Activated CD8-positive, alpha-beta memory T cell treated with anti-CD3 and anti-CD28 coated beads for 48 hours (primary cell): ENCODE measurements at regions not wholly inside any gene's neighbourhood (a gene's known extent, or its start where the extent isn't known, plus 50 kb on each side); places are given as distances from the start of the nearest gene placed in this dataset.

Experiments used
- DNase-seq, 3 experiments: peaks; one replicate each; pipeline ENCODE4 v3.0.0-alpha.2; 2020; ENCODE audit warnings: low read depth in 2 of 3, low spot score in 2 of 3

- no peak for DNase-seq
Observed at GRCh38 chr9:80052830-80053229, 481.1 kb downstream of the TLE4 start.

DNA sequence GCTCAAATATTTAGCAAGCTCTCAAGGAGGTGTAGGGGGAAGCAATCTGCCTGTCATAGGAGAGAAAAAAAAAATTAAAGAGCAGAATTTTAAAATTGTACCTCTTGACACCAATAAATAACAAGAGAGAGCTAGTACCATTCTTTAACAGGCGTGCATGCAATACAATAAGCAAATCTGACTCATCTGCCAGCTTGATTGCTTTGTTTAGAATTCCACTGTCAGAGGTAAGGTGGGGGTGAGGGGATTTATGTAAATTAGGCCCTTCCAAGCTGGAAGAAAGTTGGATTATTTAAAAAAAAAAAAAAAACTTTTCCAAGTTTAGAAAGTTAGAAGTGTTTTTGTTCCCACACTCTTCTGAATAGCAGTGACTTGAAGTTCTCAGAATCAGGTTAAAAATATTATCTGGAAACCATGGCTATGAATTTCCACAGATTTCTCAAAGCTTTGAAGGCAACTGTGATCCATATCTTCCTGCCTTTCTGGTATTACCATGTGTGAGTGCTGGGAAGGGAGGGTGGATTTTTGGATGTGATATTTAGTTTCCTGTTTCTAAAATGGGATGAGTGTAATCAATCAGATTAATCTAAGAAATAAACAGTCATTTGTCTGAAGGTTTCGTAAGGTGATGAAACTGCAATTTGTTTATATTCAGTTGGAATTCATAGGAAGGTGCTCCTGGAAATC, 477.5 kb downstream of the TLE4 start:
- DNase-seq, result no peak

GRCh38 chr9:80046481-80046880, 474.7 kb downstream of the TLE4 start:
- no peak for DNase-seq

GRCh38 chr9:80041821-80042220, 470.1 kb downstream of the TLE4 start:
- DNase-seq, result no peak

DNA sequence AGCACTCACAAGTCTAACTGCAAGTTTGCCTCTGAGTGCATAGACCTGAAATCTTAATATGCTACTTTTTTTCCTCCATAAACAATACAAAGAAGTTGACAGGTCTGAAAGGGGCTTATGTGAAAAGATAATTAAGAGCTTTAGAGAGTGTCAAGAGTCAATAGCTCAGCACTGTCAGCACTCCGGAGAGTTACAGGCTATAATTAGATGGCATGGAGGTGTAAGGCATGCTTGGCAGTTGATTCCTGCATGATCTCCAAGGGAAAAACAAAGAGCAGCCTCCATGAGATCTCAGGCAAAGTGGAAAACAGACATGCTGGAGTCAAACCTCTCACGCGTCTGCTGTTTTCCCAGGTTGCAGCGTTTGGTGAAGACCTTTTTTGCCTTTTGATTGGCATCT, 468.7 kb downstream of the TLE4 start:
- no peak for DNase-seq

- no peak for DNase-seq
Observed at GRCh38 chr9:80030801-80031200, 459.0 kb downstream of the TLE4 start.

DNA sequence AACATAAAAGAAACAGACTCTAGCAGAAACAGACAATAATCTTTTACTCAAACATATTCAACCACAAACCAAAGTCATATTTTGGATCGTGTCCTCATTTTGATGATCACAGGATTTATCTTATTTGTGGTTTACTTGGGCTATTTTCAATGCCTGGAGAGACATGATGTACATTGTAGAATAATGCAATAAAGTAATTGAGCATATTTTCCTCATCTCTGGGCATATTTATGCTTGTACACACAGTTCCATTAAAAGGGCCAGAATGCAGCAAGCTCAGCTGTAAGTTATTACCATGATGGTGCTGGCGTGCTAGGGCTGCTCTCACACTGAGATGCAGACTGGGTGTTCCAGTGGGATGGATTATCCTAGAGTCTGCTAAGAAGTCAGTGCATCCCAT, 456.7 kb downstream of the TLE4 start:
- no peak for DNase-seq

- no peak for DNase-seq
Observed at GRCh38 chr9:80025796-80026520, 454.2 kb downstream of the TLE4 start.

DNA sequence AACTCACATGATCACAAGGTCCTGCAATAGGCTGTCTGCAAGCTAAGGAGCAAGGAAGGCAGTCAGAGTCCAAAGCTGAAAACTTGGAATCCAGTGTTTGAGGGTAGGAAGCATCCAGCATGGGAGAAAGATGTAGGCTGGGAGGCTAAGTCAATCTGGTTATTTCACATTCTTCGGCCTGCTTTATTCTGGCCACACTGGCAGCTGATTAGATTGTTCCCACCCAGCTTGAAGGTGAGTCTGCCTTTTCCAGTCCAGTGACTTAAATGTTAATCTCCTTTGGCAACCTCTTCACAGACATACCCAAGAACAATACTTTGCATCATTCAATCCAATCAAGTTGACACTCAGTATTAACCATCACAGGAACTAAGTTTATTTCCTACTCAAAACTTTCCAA, 453.4 kb downstream of the TLE4 start:
- no peak for DNase-seq

DNA sequence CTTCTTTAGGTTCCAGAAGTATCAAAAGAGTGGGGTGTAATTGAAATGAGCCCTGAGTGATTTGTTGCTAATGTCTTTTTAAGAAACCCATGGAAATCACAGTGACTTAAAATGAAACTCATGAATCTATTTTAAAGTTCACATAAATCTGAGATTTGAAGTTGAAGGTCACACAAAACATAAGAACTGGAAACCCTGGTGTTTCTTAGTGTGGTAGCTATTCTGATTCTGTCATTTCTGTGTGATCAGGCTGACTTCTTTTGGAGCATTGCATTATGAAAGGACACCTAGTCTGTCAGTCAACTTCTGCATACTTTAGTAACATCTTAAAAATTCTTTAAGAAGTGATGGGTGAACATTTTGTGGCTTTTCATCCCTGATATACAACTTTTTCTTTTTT, 448.8 kb downstream of the TLE4 start:
- no peak for DNase-seq

DNA sequence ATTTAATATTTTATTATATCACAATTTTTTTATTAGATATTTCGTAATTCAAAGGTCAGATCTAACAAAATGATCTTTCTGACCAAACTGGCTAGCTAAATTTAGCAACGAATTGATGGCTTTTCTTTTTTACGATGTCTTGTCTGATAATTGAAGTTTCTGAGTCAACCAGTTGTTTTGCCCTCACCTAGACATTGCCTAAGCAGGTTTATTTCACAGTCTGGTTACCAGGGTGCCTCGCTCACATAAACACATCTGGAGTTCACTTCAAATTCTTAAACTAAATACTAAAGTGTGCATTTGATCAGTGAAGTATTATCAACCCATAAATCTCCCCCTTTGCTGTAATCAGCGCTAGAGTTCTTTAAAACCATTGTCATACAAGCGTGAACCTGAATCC, 448.3 kb downstream of the TLE4 start:
- DNase-seq, result no peak

DNA sequence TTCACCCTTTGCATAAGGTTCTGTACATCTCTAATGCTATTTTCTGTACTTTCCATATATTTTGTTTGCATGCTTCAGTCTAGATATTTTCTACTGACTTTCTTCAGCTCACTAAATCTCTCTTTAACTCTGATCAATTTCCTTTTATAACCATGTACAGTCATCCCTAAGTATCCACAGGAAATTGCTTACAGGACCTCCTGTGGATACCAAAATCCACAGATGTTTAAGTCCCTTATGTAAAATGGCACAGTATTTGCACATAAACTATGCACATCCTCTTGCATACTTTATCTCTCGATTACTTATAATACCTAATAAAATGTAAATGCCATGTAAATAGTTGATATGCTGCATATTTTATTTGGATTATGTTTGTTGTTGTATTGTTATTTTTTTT, 442.1 kb downstream of the TLE4 start:
- DNase-seq, result no peak

- DNase-seq, result no peak
Observed at GRCh38 chr9:80012557-80013330, 441.0 kb downstream of the TLE4 start.

DNA sequence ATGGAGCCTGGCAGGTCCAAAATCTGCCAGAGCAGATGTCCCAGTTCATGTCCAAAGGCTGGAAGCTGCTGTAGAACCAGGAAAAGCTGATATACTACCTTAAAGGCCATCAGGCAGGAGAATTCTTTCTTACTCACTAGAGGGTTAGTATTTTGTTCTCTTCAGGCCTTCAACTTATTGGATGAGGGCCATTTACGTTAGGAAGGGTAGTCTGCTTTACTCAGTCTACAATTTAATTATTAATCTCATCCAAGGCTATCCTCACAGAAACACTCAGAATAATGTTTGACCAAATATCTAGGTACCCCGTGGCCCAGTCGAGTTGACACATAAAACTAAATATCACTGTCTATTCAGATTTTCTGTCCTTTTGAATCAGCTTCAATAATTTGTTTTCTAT, 437.4 kb downstream of the TLE4 start:
- no peak for DNase-seq

GRCh38 chr9:80004714-80005113, 432.9 kb downstream of the TLE4 start:
- no peak for DNase-seq

- DNase-seq, result no peak
Observed at GRCh38 chr9:79990536-79990935, 418.8 kb downstream of the TLE4 start.

DNA sequence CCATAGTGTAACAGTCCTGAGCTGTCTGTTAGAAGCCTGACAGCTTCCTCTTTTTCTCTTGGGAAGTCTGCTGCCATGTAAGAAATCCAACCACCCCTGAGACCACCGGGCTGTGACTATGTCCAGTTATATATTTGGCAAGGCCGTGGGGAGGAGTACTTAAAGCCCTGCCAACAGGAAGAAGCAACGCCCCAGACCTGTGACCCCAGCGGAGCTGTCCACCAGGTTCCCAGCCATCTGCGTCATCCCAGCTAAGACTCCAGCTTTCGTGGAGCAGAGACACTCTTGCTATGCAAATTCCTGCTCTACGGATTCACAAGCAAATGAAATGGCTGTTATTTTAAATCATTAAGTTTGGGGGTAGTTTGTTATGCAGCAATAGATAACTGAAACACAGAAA, 417.3 kb downstream of the TLE4 start:
- no peak for DNase-seq

- DNase-seq, result no peak
Observed at GRCh38 chr9:79988126-79988525, 416.4 kb downstream of the TLE4 start.

DNA sequence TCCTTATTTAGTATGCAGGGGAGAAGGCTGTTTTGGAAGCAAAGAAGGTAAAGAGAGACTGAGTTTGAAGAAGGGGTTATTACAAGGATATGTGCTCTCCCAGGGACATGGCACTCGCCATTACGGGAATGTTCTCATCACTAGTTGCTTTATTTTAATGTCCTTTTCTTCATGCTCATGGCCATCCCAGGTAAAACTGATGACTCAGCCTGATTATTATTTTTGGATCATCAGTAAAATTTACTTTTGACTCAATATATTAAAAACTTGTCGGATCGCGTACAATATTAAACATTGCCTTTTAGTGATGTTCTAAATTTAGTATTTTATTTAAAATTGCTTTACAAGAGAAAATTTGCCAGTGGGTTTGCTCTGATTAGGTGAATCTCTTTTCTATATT, 414.7 kb downstream of the TLE4 start:
- DNase-seq, result no peak

DNA sequence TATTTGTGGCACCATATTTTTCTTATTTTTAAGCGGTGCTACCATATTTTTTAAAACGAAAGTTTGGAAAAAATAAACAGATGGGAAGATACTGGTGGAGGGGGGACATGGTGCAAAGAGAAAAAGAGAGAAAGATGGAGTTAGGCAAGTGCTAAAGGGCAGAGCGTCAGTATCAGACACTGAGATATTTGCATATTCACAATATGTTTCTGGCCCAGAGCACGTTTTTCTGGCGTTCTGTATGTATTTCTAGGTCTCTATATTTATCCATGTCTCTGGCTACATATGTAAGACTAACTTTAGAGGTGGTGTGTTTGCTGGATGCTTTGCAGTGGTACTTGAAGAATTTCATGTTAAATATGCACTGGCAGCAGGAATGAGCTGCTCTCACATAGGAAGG, 414.0 kb downstream of the TLE4 start:
- no peak for DNase-seq

GRCh38 chr9:79985264-79985663, 413.5 kb downstream of the TLE4 start:
- DNase-seq, result no peak

DNA sequence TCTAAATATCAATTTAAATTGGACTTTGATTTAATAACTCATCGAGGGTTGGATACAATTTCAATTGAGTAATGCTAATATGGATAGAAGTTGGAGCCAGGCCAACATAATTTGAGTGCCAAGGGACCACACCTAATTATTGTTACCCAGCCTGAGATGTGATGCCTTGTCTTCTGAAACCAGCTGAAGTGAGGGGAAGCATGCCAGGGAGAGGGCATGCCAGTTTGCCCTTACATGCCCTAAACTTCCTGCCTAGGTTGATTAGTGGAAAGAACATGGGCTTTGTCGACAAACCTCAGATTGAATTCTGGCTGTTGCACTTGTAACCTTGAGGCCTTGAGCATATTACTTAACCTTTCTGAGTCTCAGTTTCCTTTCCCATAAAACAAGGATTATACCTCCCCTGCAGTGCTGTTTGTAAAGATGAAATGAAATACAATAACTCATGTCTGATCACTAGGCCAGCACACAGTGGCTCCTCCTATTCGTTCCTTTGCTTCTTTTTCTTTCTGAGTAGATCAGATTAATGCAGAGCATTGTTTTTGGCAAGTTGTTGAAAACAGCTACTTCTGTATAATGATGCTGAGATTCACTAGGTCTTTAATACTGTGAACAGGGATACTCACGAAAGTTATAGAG, 412.8 kb downstream of the TLE4 start:
- DNase-seq, result no peak
